ENCODE measurements at regions not wholly inside any gene's neighbourhood (a gene's known extent, or its start where the extent isn't known, plus 50 kb on each side); places are given as distances from the start of the nearest gene placed in this dataset.

GRCh38 chr9:135020481-135021392, 66.7 kb upstream of the OLFM1 start:
- TF ChIP-seq CTCF (IDR thresholded peaks at IDR 0.05) = no peak
- TF ChIP-seq TCF12 (IDR thresholded peaks at IDR 0.05) = no peak
- no peak for TF ChIP-seq EZH2phosphoT487 (IDR thresholded peaks at IDR 0.05; ENCODE audit: borderline replicate concordance, low read depth)
- no peak for TF ChIP-seq POLR2AphosphoS5 (IDR thresholded peaks at IDR 0.05; ENCODE audit: low read depth, low read length)
- TF ChIP-seq MAX (IDR thresholded peaks at IDR 0.05; ENCODE audit: low read depth) = no peak
- TF ChIP-seq RXRA (IDR thresholded peaks at IDR 0.05; ENCODE audit: borderline replicate concordance, low read depth) = no peak
- no peak for TF ChIP-seq FOXM1 (IDR thresholded peaks at IDR 0.05; ENCODE audit: low read depth)
- TF ChIP-seq FOXJ3 (CRISPR knock-in tag; IDR thresholded peaks at IDR 0.05) = no peak
- no peak for TF ChIP-seq NFIC (IDR thresholded peaks at IDR 0.05; ENCODE audit: borderline replicate concordance)
- TF ChIP-seq USF2 (IDR thresholded peaks at IDR 0.05; ENCODE audit: borderline replicate concordance, low read depth, low read length) = no peak
- no peak for TF ChIP-seq ZBTB33 (IDR thresholded peaks at IDR 0.05; ENCODE audit: borderline replicate concordance, low read depth)
